ENCODE measurements at regions not wholly inside any gene's neighbourhood (a gene's known extent, or its start where the extent isn't known, plus 50 kb on each side); places are given as distances from the start of the nearest gene placed in this dataset.

GRCh38 chr14:94695231-94695630 is 74.7 kb downstream of the GSC start:
- TF ChIP-seq ARNT2 (CRISPR knock-in tag; IDR thresholded peaks at IDR 0.05; ENCODE audit: low read depth), result no peak
- TF ChIP-seq ZBTB8A (CRISPR knock-in tag; IDR thresholded peaks at IDR 0.05; ENCODE audit: borderline replicate concordance, low read depth), result no peak
- TF ChIP-seq NPAS2 (CRISPR knock-in tag; IDR thresholded peaks at IDR 0.05; ENCODE audit: borderline replicate concordance), result no peak
- no peak for TF ChIP-seq ZNF124 (CRISPR knock-in tag; IDR thresholded peaks at IDR 0.05)
- TF ChIP-seq TOE1 (CRISPR knock-in tag; IDR thresholded peaks at IDR 0.05), result no peak
- TF ChIP-seq NFIC (IDR thresholded peaks at IDR 0.05; ENCODE audit: low read length), result no peak
- no peak for TF ChIP-seq NR0B2 (CRISPR knock-in tag; IDR thresholded peaks at IDR 0.05)
- TF ChIP-seq TOPORS (CRISPR knock-in tag; IDR thresholded peaks at IDR 0.05), result no peak
- no peak for TF ChIP-seq ZNF18 (CRISPR knock-in tag; IDR thresholded peaks at IDR 0.05; ENCODE audit: insufficient replicate concordance)
- no peak for TF ChIP-seq ZNF12 (CRISPR knock-in tag; IDR thresholded peaks at IDR 0.05)
- no peak for TF ChIP-seq NFIB (CRISPR knock-in tag; IDR thresholded peaks at IDR 0.05; ENCODE audit: borderline replicate concordance)

All from HepG2 (cell line).